Left lung (tissue), 4 donors: ENCODE measurements at regions not wholly inside any gene's neighbourhood (a gene's known extent, or its start where the extent isn't known, plus 50 kb on each side); places are given as distances from the start of the nearest gene placed in this dataset.

Source experiments
- ATAC-seq: fragments of 200-7000 bp; cut with Tn5 transposase; one replicate; pipeline ENCODE4 v1.9.1; 2020; ENCODE audit warnings: moderate library complexity
- DNase-seq, 4 donors: peaks; one replicate each; pipeline ENCODE4 v3.0.0-alpha.2; 2013 to 2020
- H3K27ac ChIP-seq, 2 donors: fragments of 200-600 bp; sonication (generic) in 1 of 2; one replicate each; pipeline versions ENCODE4 v1.5.0 to v1.8.0; 2020 to 2021
- H3K27me3 ChIP-seq, 2 donors: fragments of 200-600 bp; sonication (generic) in 1 of 2; one replicate each; pipeline versions ENCODE4 v1.5.0 to v1.8.0; 2020 to 2021
- H3K36me3 ChIP-seq, 2 donors: fragments of 200-600 bp; sonication (generic) in 1 of 2; one replicate each; pipeline versions ENCODE4 v1.5.0 to v1.8.0; 2020 to 2021
- H3K4me1 ChIP-seq, 2 donors: fragments of 200-600 bp; one replicate each; pipeline ENCODE4 v1.8.0; 2021
- H3K4me3 ChIP-seq, 2 donors: fragments of 200-600 bp; sonication (generic) in 1 of 2; one replicate each; pipeline versions ENCODE4 v1.5.0 to v1.8.0; 2020 to 2021; ENCODE audit warnings: mild to moderate bottlenecking in 1 of 2
- H3K9me3 ChIP-seq, 2 donors: fragments of 200-600 bp; sonication (generic) in 1 of 2; one replicate each; pipeline versions ENCODE4 v1.5.0 to v1.8.0; 2020 to 2021
- intact Hi-C, 2 donors: fragments of 100-400 bp; cut with DNase I; formaldehyde crosslinking; loops; one replicate each; pipeline versions ENCODE4 v1.11.2 to v1.14.2; 2022
- TF ChIP-seq, protein P1 (sequence below), 2 donors: fragments of 200-600 bp; sonication (generic) in 1 of 2; IDR thresholded peaks; one replicate each; pipeline versions ENCODE4 v1.5.0 to v1.8.0; 2021; ENCODE audit warnings: antibody characterized with exemption in 2 of 2
- donor health status: DM: no; HTN: yes; CAD: no.
- donor health status: DM: no; HTN: no; CAD: no.

DNA sequence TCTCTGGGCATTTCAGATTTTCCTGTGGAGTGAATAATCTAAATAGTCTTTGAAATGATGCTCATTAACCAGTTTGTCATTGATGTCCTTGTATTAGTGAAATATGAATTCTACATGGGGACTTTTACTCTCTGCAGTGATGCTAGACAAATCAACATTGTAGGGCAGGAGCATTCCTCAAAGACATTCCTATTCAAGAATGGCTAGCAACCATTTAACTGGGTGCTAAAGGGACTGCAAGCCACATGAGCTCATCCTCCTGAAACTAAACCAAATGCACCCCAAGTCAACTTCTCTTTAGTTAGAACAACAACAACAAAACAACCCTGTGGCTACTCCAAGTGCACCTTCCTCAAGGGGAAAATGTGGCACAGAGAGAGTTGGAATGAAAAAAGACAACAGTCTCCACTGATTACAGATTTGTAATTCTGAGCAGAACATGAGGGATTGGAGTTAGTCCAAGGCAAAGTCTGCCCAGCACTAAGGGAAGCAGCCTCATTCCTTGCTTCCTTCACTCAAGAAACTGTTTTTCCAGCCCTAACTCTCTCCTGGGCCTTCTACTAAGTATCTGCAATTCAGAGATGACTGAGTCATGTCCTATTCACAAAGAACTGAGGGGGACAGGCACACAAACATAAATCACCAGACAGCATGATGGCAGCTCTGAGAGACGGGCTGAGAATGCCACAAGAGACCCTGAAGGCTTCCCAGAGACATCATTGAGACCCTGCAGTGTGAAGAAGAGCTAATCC, 82.0 kb upstream of the WWC1 start:
- ATAC-seq (no peak), DNase-seq (no peak)
- Histone ChIP-seq H3K27ac (no peak overlapping the region), H3K9me3 (no peaks in the 10 kb centered on the region), H3K4me3 (no peak overlapping the region), H3K36me3 (no peaks in the 10 kb centered on the region), H3K27me3 (no peaks in the 10 kb centered on the region), H3K4me1 (no peaks in the 10 kb centered on the region)
- TF ChIP-seq, protein P1, sequence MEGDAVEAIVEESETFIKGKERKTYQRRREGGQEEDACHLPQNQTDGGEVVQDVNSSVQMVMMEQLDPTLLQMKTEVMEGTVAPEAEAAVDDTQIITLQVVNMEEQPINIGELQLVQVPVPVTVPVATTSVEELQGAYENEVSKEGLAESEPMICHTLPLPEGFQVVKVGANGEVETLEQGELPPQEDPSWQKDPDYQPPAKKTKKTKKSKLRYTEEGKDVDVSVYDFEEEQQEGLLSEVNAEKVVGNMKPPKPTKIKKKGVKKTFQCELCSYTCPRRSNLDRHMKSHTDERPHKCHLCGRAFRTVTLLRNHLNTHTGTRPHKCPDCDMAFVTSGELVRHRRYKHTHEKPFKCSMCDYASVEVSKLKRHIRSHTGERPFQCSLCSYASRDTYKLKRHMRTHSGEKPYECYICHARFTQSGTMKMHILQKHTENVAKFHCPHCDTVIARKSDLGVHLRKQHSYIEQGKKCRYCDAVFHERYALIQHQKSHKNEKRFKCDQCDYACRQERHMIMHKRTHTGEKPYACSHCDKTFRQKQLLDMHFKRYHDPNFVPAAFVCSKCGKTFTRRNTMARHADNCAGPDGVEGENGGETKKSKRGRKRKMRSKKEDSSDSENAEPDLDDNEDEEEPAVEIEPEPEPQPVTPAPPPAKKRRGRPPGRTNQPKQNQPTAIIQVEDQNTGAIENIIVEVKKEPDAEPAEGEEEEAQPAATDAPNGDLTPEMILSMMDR (IDR thresholded peaks at IDR 0.05) = no peak
- intact Hi-C loops = no loop called here

DNA sequence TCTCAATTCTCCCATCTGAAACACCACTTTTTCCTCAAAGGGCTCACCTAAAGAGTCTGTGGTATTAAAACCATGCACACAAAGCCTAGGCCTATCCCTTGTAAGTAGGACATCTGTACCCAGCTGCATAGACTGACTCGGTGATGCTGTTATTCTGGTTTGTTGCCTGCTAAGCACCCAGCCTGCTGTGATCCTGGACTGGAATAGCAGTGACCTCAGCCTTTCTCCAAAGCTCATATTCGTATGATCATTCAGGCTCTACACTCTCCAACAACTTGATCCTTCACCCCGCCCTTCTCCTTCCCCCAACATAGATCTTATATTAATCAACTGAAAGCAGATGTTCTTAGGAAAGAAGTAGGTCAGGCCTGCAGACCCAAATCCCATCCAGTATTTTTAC, 81.4 kb upstream of the WWC1 start:
- intact Hi-C loops = loop anchor here in 1 of 2 donors (10.0 kb wide), 2 partner anchors 95 to 485 kb away; no protein-coding TSS in a partner anchor
- no peak for DNase-seq
- Histone ChIP-seq H3K27ac (no peak overlapping the region), H3K4me1 (no peaks in the 10 kb centered on the region), H3K4me3 (no peak overlapping the region), H3K9me3 (no peaks in the 10 kb centered on the region), H3K36me3 (no peaks in the 10 kb centered on the region), H3K27me3 (no peaks in the 10 kb centered on the region)
- no peak for ATAC-seq
- TF ChIP-seq, protein P1 (IDR thresholded peaks at IDR 0.05) = no peak

DNA sequence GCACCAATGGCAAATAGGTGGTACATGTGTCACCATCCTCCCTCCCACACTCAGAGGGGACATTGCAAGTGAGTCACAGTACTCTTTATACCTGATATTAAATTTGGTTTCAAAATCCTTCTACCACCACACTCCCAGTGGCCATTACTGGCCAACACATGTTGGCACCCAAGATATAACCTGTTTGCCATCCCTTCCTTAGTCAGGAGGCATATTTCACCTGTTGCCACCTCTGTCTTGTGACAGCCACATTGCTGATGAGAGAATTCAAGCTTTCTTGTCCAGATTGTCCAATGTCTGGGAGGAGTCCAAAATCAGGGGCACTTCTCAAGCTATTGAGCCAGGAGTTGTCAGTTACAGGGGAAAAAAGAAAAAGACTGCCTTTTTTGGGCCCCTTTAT, 80.2 kb upstream of the WWC1 start:
- Histone ChIP-seq H3K36me3 (no peaks in the 10 kb centered on the region), H3K9me3 (no peaks in the 10 kb centered on the region), H3K4me1 (no peaks in the 10 kb centered on the region), H3K4me3 (no peak overlapping the region), H3K27me3 (no peaks in the 10 kb centered on the region), H3K27ac (no peak overlapping the region)
- TF ChIP-seq, protein P1 (IDR thresholded peaks at IDR 0.05) = no peak
- DNase-seq (no peak), ATAC-seq (no peak)
- intact Hi-C loops = loop anchor here in 1 of 2 donors (10.0 kb wide), 2 partner anchors 96 to 486 kb away; no protein-coding TSS in a partner anchor

DNA sequence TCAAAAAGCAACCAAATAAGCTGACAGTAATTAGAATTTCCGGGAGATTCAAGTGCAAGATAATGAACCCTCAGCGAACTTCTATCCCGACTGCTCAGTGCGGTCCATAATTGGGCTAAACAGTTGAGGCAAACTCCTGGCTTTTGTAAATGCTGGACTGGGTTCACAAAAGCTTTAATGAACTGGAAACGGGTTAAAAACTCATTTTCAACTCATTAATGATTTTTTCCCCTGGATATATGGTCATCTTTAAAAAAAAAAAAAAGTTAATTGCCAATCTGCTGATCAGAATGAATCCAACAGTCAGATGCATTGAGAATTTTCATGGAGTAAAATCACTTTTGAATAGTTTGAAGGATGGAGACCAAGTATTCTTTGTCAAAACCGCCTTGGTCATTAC, 79.5 kb upstream of the WWC1 start:
- TF ChIP-seq, protein P1 (IDR thresholded peaks at IDR 0.05) = no peak
- DNase-seq (peak in 1 of 4 donors; percentile 19), ATAC-seq (no peak)
- intact Hi-C loops = loop anchor here in 1 of 2 donors (10.0 kb wide), 2 partner anchors 97 to 487 kb away; no protein-coding TSS in a partner anchor
- Histone ChIP-seq H3K27me3 (no peaks in the 10 kb centered on the region), H3K27ac (no peak overlapping the region), H3K4me3 (no peak overlapping the region), H3K36me3 (no peaks in the 10 kb centered on the region), H3K4me1 (no peaks in the 10 kb centered on the region), H3K9me3 (no peaks in the 10 kb centered on the region)

DNA sequence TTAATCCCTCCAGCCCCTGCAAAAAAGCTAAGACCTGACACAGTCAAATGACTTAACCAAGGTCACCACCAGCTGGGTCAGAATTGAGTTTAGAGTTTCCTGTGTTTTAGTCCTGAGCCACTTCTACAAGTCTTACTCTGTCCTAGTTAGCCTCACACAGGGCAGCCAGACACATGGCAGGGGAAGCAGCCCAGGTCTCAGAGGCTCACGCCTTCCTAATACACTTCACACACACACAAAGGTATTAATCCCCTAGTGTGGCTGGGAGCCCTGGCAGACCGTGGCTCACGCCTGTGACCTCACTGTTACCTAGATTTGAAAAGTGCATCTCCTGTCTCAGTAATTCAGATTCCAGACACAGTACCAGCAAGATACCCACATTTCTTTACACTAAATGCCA, 77.4 kb upstream of the WWC1 start:
- DNase-seq = no peak
- no peak for ATAC-seq
- TF ChIP-seq, protein P1 (IDR thresholded peaks at IDR 0.05) = no peak
- intact Hi-C loops = loop anchor here in 1 of 2 donors (10.0 kb wide), 2 partner anchors 99 to 489 kb away; no protein-coding TSS in a partner anchor
- H3K36me3 ChIP-seq = no peaks in the 10 kb centered on the region
- no peak overlapping the region for H3K4me3 ChIP-seq
- no peak overlapping the region for H3K27ac ChIP-seq
- no peaks in the 10 kb centered on the region for H3K27me3 ChIP-seq
- no peaks in the 10 kb centered on the region for H3K4me1 ChIP-seq
- H3K9me3 ChIP-seq = no peaks in the 10 kb centered on the region
